Loucy (cell line): ENCODE measurements at regions not wholly inside any gene's neighbourhood (a gene's known extent, or its start where the extent isn't known, plus 50 kb on each side); places are given as distances from the start of the nearest gene placed in this dataset.

Experiments
- CTCF ChIP-seq: fragments of 200-600 bp; sonication (generic); conservative IDR thresholded peaks from 2 replicates; pipeline ENCODE4 v1.5.1; 2014; ENCODE audit warnings: mild to moderate bottlenecking, antibody characterized with exemption, low read length
- EZH2phosphoT487 ChIP-seq: fragments of 200-600 bp; IDR thresholded peaks from 2 replicates; pipeline ENCODE4 v1.6.1; 2018; ENCODE audit warnings: antibody characterized with exemption, mild to moderate bottlenecking, moderate library complexity, borderline replicate concordance

DNA sequence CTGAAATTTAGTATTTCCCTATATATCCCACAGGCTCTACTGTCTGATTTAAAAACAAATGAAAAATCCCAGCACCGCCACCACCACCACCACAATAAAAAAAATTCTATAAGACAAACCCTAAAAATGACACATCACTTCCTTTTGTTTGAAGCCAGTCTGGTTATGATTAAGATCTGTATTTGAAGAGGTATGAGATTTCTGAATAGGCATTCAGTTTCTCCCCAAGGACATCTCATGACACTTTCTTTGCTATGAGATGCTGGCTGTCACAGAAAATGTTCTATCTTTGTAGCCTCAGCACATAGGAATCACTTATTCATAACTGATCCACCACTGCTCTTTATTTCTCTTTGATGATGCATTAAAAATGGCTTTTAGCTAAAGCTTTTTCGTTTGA lies 1071.0 kb downstream of the SLC6A15 start:
- no peak for TF ChIP-seq CTCF
- no peak for TF ChIP-seq EZH2phosphoT487
